ENCODE measurements at regions not wholly inside any gene's neighbourhood (a gene's known extent, or its start where the extent isn't known, plus 50 kb on each side); places are given as distances from the start of the nearest gene placed in this dataset.

DNA sequence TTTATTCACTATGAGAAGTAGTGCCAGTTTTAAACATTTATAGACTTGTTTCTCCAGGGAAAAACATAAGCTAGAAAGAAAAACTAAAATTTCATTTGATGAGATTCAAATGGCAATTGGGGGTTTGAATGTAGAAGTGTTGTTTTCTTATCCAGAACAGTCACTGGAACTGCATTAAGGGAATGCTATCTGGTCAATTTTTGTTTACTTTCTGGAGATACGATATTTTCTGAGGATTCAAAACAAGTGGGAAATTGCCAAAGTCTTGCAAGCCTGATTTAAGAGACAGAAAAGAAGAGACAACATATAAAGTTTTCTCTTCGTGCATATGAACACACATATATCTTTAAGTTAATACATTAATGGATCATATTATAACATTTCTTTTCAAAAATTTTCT lies 118.4 kb downstream of the NXNL2 start:
- H3K27ac ChIP-seq (ENCODE audit: low read length), result no peak overlapping the region
- H3K4me3 ChIP-seq (ENCODE audit: low read length), result no peak overlapping the region

DNA sequence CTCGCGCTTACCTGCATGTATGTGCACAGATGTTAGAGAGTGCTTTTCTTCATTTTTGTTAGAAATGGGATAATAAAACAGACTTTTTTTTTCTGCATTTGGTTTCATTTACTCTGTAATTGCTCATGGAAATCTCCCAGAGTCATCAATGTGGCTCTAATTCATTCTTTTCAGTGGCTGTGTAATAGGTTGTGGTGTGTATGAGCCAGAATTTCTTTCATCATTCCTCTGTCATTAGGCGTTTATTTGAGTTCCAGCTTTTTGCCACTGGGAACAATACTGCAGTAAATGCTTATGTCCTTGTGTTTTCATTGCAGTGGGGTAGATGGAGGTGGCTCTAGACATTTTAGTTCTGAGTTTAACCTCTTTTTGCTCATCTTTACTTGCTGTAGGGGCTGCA lies 118.9 kb downstream of the NXNL2 start:
- no peaks in the 10 kb centered on the region for H4K20me1 ChIP-seq (ENCODE audit: insufficient read depth, low read length)
- no peak overlapping the region for H3K9ac ChIP-seq (ENCODE audit: low read length)
- H3K4me1 ChIP-seq (ENCODE audit: low read length), result no peaks in the 10 kb centered on the region
- no peak overlapping the region for H3K4me2 ChIP-seq (ENCODE audit: low read length)
- no peak overlapping the region for H2AFZ ChIP-seq (ENCODE audit: low read depth, low read length)
- no peaks in the 10 kb centered on the region for H3K36me3 ChIP-seq (replicated peaks; ENCODE audit: low read depth, low read length)
- H3K27ac ChIP-seq (ENCODE audit: low read length), result no peak overlapping the region
- H3K9me3 ChIP-seq (ENCODE audit: insufficient read depth, low read length), result no peaks in the 10 kb centered on the region
- TF ChIP-seq CTCF (IDR thresholded peaks at IDR 0.05; ENCODE audit: low read depth, low read length) (no peak), EZH2phosphoT487 (IDR thresholded peaks at IDR 0.05; ENCODE audit: low read depth) (no peak)
- no peaks in the 10 kb centered on the region for H3K79me2 ChIP-seq (ENCODE audit: low read length)
- H3K27me3 ChIP-seq (ENCODE audit: low read depth, low read length), result no peaks in the 10 kb centered on the region
- no peak overlapping the region for H3K4me3 ChIP-seq (ENCODE audit: low read length)

More for the DNA sequence above, 118.4 kb downstream of the NXNL2 start:
- H3K9ac ChIP-seq (ENCODE audit: low read length), result no peak overlapping the region
- H2AFZ ChIP-seq (ENCODE audit: low read depth, low read length), result no peak overlapping the region
- no peaks in the 10 kb centered on the region for H3K27me3 ChIP-seq (ENCODE audit: low read depth, low read length)
- no peaks in the 10 kb centered on the region for H4K20me1 ChIP-seq (ENCODE audit: insufficient read depth, low read length)
- TF ChIP-seq EZH2phosphoT487 (IDR thresholded peaks at IDR 0.05; ENCODE audit: low read depth) (no peak), CTCF (IDR thresholded peaks at IDR 0.05; ENCODE audit: low read depth, low read length) (no peak)
- no peaks in the 10 kb centered on the region for H3K9me3 ChIP-seq (ENCODE audit: insufficient read depth, low read length)
- H3K79me2 ChIP-seq (ENCODE audit: low read length), result no peaks in the 10 kb centered on the region
- no peak overlapping the region for H3K4me2 ChIP-seq (ENCODE audit: low read length)
- no peaks in the 10 kb centered on the region for H3K4me1 ChIP-seq (ENCODE audit: low read length)
- H3K36me3 ChIP-seq (replicated peaks; ENCODE audit: low read depth, low read length), result no peaks in the 10 kb centered on the region

GRCh38 chr9:88657893-88658292 lies 122.9 kb downstream of the NXNL2 start:
- no peaks in the 10 kb centered on the region for H3K27me3 ChIP-seq (ENCODE audit: low read depth, low read length)

DNA sequence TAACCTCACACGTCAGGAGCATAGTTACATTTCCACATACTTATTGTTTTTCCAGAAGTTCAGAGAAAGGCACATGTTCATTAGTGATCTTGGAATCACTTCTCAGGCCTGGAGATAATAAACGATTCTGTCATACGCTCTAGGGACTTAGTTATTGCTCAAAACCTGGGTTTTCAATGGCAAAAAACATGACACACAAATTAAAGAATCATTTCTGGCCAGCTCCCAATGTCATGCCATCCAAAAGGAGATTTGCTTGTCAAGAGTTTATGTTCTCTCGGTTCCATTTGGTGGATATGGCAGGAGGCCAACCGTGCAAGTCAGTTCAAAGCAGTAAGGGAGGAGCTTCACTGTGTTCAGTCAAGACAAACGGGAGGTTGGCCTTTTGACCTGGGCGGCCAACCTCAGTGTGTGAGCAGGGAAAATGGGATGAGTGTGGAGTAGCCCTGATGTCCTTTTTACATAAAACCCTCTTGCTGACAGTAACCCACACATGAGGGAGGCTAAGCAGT lies 123.4 kb downstream of the NXNL2 start:
- Histone ChIP-seq H4K20me1 (ENCODE audit: insufficient read depth, low read length) (no peaks in the 10 kb centered on the region), H3K9ac (ENCODE audit: low read length) (no peak overlapping the region), H3K4me2 (ENCODE audit: low read length) (no peak overlapping the region), H2AFZ (ENCODE audit: low read depth, low read length) (no peak overlapping the region), H3K4me3 (ENCODE audit: low read length) (no peak overlapping the region), H3K9me3 (ENCODE audit: insufficient read depth, low read length) (no peaks in the 10 kb centered on the region), H3K27me3 (ENCODE audit: low read depth, low read length) (no peaks in the 10 kb centered on the region), H3K79me2 (ENCODE audit: low read length) (no peaks in the 10 kb centered on the region), H3K36me3 (replicated peaks; ENCODE audit: low read depth, low read length) (no peaks in the 10 kb centered on the region), H3K27ac (ENCODE audit: low read length) (no peak overlapping the region), H3K4me1 (ENCODE audit: low read length) (no peaks in the 10 kb centered on the region)
- no peak for TF ChIP-seq CTCF (IDR thresholded peaks at IDR 0.05; ENCODE audit: low read depth, low read length)
- TF ChIP-seq EZH2phosphoT487 (IDR thresholded peaks at IDR 0.05; ENCODE audit: low read depth), result no peak

More at GRCh38 chr9:88657893-88658292, 122.9 kb downstream of the NXNL2 start:
- Histone ChIP-seq H3K9me3 (ENCODE audit: insufficient read depth, low read length) (no peaks in the 10 kb centered on the region), H3K27ac (ENCODE audit: low read length) (no peak overlapping the region), H3K9ac (ENCODE audit: low read length) (no peak overlapping the region), H3K79me2 (ENCODE audit: low read length) (no peaks in the 10 kb centered on the region), H3K4me1 (ENCODE audit: low read length) (no peaks in the 10 kb centered on the region), H3K36me3 (replicated peaks; ENCODE audit: low read depth, low read length) (no peaks in the 10 kb centered on the region), H3K4me3 (ENCODE audit: low read length) (no peak overlapping the region), H3K4me2 (ENCODE audit: low read length) (no peak overlapping the region), H2AFZ (ENCODE audit: low read depth, low read length) (no peak overlapping the region), H4K20me1 (ENCODE audit: insufficient read depth, low read length) (no peaks in the 10 kb centered on the region)
- TF ChIP-seq EZH2phosphoT487 (IDR thresholded peaks at IDR 0.05; ENCODE audit: low read depth), result no peak
- no peak for TF ChIP-seq CTCF (IDR thresholded peaks at IDR 0.05; ENCODE audit: low read depth, low read length)
